ENCODE measurements at regions not wholly inside any gene's neighbourhood (a gene's known extent, or its start where the extent isn't known, plus 50 kb on each side); places are given as distances from the start of the nearest gene placed in this dataset.

- WGBS, 2 experiments (ENCODE audit: insufficient coverage in 1 of 2, insufficient read length in 1 of 2): 100% methylated on average over 1 of the region's 2 CpGs; no CpG with 5 or more reads in 1 of the 2 experiments
- no peak overlapping the region for H3K9ac ChIP-seq (ENCODE audit: extremely low read depth, low read length, poor library complexity, severe bottlenecking)
- DNase-seq: no peak
- no peak for TF ChIP-seq CTCF (conservative IDR thresholded peaks at IDR 0.05)
- H3K4me3 ChIP-seq (ENCODE audit: low read length): no peak overlapping the region
- no peaks in the 10 kb centered on the region for H3K27me3 ChIP-seq (ENCODE audit: control insufficient read depth, insufficient read depth, low read length, poor library complexity, severe bottlenecking)
- peaks cover 4% of the 10 kb centered on the region for H3K4me1 ChIP-seq (ENCODE audit: control insufficient read depth, insufficient read depth, low read length)
- no peak overlapping the region for H3K27ac Mint-ChIP-seq
- no peaks in the 10 kb centered on the region for H3K36me3 ChIP-seq (ENCODE audit: control insufficient read depth, insufficient read depth, low read length)
- no peak overlapping the region for H3K27ac ChIP-seq (ENCODE audit: low read depth, low read length)
- no peaks in the 10 kb centered on the region for H3K9me3 ChIP-seq (ENCODE audit: control insufficient read depth, low read length)
- H3K4me1 Mint-ChIP-seq: peaks cover 9% of the 10 kb centered on the region
- H3K36me3 Mint-ChIP-seq (ENCODE audit: low read depth): no peaks in the 10 kb centered on the region
- H3K9me3 Mint-ChIP-seq: peaks cover 2% of the 10 kb centered on the region
- no peak overlapping the region for H3K4me3 Mint-ChIP-seq
- no peaks in the 10 kb centered on the region for H3K27me3 Mint-ChIP-seq (ENCODE audit: insufficient read depth)
Measured at GRCh38 chr14:40119765-40120164, 687.5 kb upstream of the FBXO33 start.

- no peak for TF ChIP-seq CTCF (conservative IDR thresholded peaks at IDR 0.05)
- Mint-ChIP-seq H3K27ac (no peak overlapping the region), H3K4me1 (peaks cover 9% of the 10 kb centered on the region), H3K36me3 (ENCODE audit: low read depth) (no peaks in the 10 kb centered on the region), H3K9me3 (peaks cover 2% of the 10 kb centered on the region), H3K27me3 (ENCODE audit: insufficient read depth) (no peaks in the 10 kb centered on the region), H3K4me3 (no peak overlapping the region)
- no peaks in the 10 kb centered on the region for H3K9me3 ChIP-seq (ENCODE audit: control insufficient read depth, low read length)
- H3K9ac ChIP-seq (ENCODE audit: extremely low read depth, low read length, poor library complexity, severe bottlenecking): no peak overlapping the region
- no peak overlapping the region for H3K4me3 ChIP-seq (ENCODE audit: low read length)
- H3K27me3 ChIP-seq (ENCODE audit: control insufficient read depth, insufficient read depth, low read length, poor library complexity, severe bottlenecking): no peaks in the 10 kb centered on the region
- H3K36me3 ChIP-seq (ENCODE audit: control insufficient read depth, insufficient read depth, low read length): no peaks in the 10 kb centered on the region
- H3K27ac ChIP-seq (ENCODE audit: low read depth, low read length): no peak overlapping the region
- 73 to 93% methylated on average over 3 to 4 of the region's 4 CpGs for WGBS, 2 experiments (ENCODE audit: insufficient coverage in 1 of 2, insufficient read length in 1 of 2)
- DNase-seq: no peak
- peaks cover 4% of the 10 kb centered on the region for H3K4me1 ChIP-seq (ENCODE audit: control insufficient read depth, insufficient read depth, low read length)
Measured at GRCh38 chr14:40119321-40119720, 687.1 kb upstream of the FBXO33 start.

- H3K27me3 ChIP-seq (ENCODE audit: control insufficient read depth, insufficient read depth, low read length, poor library complexity, severe bottlenecking): no peaks in the 10 kb centered on the region
- no peak overlapping the region for H3K4me3 ChIP-seq (ENCODE audit: low read length)
- TF ChIP-seq CTCF (conservative IDR thresholded peaks at IDR 0.05): no peak
- H3K36me3 Mint-ChIP-seq (ENCODE audit: low read depth): no peaks in the 10 kb centered on the region
- H3K4me3 Mint-ChIP-seq: no peak overlapping the region
- H3K9ac ChIP-seq (ENCODE audit: extremely low read depth, low read length, poor library complexity, severe bottlenecking): no peak overlapping the region
- 82% methylated on average over 1 of the region's 1 CpG; no CpG with 5 or more reads in 1 of the 2 experiments for WGBS, 2 experiments (ENCODE audit: insufficient coverage in 1 of 2, insufficient read length in 1 of 2)
- no peaks in the 10 kb centered on the region for H3K4me1 ChIP-seq (ENCODE audit: control insufficient read depth, insufficient read depth, low read length)
- no peak overlapping the region for H3K27ac ChIP-seq (ENCODE audit: low read depth, low read length)
- no peak overlapping the region for H3K27ac Mint-ChIP-seq
- H3K9me3 ChIP-seq (ENCODE audit: control insufficient read depth, low read length): no peaks in the 10 kb centered on the region
- no peaks in the 10 kb centered on the region for H3K36me3 ChIP-seq (ENCODE audit: control insufficient read depth, insufficient read depth, low read length)
- H3K27me3 Mint-ChIP-seq (ENCODE audit: insufficient read depth): no peaks in the 10 kb centered on the region
- DNase-seq: no peak
- H3K4me1 Mint-ChIP-seq: no peaks in the 10 kb centered on the region
- peaks cover 2% of the 10 kb centered on the region for H3K9me3 Mint-ChIP-seq
Measured at GRCh38 chr14:40115583-40115982, 683.4 kb upstream of the FBXO33 start.
